OCI-LY1 (cell line): ENCODE measurements at regions not wholly inside any gene's neighbourhood (a gene's known extent, or its start where the extent isn't known, plus 50 kb on each side); places are given as distances from the start of the nearest gene placed in this dataset.

ENCODE experiments used
- CTCF ChIP-seq: fragments of 200-600 bp; sonication (generic), shearing (Covaris generic); IDR thresholded peaks from 2 replicates; pipeline ENCODE4 v1.5.1; 2017; ENCODE audit warnings: mild to moderate bottlenecking, antibody characterized with exemption, low read length, moderate library complexity, mixed read lengths
- EZH2 ChIP-seq: fragments of 200-600 bp; sonication (generic), shearing (Covaris generic); IDR thresholded peaks from 2 replicates; pipeline ENCODE4 v1.8.0; 2017; ENCODE audit warnings: borderline replicate concordance, mixed run types, mild to moderate bottlenecking, antibody characterized with exemption, low read length, moderate library complexity, mixed read lengths

- TF ChIP-seq CTCF (no peak), EZH2 (no peak)
Measured at GRCh38 chr22:48071305-48071704, 1308.9 kb downstream of the TBC1D22A start.
